Choroid plexus epithelial cell (primary cell): ENCODE measurements at regions not wholly inside any gene's neighbourhood (a gene's known extent, or its start where the extent isn't known, plus 50 kb on each side); places are given as distances from the start of the nearest gene placed in this dataset.

Experiments
- DNase-seq: peaks from one replicate; pipeline ENCODE4 v3.0.0-alpha.2; 2010; ENCODE audit warnings: low read depth
- H3K4me3 ChIP-seq: 2 replicates; pipeline ENCODE4 v1.5.1; 2011; ENCODE audit warnings: low read depth, mild to moderate bottlenecking, control low read depth, low read length, moderate library complexity
- CTCF ChIP-seq: conservative IDR thresholded peaks from 2 replicates; pipeline ENCODE4 v1.5.1; 2011; ENCODE audit warnings: low read depth, mild to moderate bottlenecking, control low read depth, inconsistent platforms, low read length, moderate library complexity

DNA sequence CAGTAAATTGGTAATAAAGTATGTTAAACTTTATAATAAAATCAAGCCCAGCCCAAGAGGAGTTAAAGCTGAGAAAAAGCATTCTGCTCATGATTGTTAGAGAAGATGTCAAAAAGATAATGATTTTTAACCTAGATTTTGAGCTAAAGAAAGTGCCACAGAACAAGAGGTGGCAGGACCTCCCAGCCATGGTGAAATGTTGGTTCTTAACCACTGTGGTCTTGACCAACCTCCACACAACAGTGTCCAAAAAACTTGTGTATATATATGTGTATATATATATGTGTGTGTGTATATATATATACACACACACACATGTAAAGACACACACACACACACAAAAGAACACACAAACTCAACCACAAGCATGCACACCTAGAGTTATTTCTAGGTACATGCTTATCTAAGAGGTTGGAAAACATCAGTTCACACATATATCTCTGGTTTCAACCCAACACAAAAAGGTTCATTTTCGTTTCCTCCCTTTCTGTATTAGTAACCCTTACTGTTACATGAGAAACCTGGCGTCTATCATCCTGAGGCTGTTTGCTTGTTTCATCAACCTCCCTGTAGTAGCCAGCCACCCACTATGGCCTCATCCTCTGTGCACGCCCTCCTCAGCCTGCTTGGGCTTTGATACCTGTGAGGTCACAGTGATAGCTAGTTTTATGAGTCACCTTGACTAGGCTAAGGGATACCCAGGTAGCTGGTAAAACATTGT lies 631.8 kb upstream of the ID2 start:
- no peak for DNase-seq
- no peak for TF ChIP-seq CTCF

DNA sequence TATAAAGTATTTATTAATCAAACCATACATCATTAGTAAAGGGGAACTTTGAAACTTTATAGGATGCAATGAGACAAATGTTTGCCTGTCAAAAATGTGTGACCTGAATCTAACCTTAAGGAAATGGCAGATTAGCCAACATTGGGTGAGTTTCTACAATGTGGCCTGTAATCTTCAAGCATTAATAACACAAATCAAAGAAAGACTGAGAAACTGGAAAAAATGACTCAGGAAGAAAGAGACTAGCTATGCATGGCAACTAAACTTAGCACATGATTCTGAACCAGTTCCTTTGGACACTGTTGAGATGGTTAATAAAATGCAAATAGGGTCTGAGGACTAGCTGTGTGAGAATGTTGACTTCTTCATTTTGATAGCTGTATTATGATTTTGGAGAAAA lies 628.6 kb upstream of the ID2 start:
- no peak for TF ChIP-seq CTCF
- no peak for DNase-seq
- no peak overlapping the region for H3K4me3 ChIP-seq

More for the DNA sequence above, 631.8 kb upstream of the ID2 start:
- no peak overlapping the region for H3K4me3 ChIP-seq

DNA sequence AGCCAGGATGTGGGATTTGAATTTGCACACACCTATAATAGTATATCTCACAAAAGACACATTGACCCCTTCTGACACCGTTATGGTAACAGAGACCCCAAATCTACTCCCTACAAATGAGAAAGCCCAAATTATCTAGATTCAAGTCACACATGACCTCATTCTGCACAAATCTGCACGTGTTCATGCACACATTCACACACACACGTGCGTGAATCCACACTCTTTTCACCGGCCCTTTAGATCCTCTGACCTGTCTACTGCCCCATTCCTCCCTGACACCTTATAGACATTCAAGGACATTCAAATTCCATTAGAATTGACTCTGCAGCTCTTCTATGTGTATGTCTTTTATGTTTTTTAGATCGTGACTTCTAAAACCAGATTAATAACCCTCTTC lies 627.8 kb upstream of the ID2 start:
- no peak for TF ChIP-seq CTCF
- H3K4me3 ChIP-seq, result no peak overlapping the region
- DNase-seq, result no peak

DNA sequence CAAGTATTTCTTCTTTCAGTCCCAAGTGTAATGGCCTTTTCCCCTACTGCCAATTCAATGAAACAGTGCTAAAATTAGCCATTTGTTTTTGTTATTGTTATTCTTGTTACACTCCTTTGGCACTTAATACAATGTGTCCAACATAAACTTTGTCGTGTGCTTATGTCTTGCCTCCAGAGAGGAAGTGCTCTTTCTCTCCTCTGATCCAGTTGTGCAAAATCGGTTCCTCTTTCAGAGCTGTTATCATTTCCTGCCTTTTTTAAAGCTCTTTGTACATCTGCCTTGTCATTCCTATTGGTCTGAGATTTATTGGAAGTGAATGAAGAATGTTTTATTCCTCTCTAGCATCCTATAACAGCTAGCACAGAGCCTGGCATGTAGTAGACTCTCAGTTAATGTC lies 623.2 kb upstream of the ID2 start:
- TF ChIP-seq CTCF, result no peak
- H3K4me3 ChIP-seq, result no peak overlapping the region
- no peak for DNase-seq

DNA sequence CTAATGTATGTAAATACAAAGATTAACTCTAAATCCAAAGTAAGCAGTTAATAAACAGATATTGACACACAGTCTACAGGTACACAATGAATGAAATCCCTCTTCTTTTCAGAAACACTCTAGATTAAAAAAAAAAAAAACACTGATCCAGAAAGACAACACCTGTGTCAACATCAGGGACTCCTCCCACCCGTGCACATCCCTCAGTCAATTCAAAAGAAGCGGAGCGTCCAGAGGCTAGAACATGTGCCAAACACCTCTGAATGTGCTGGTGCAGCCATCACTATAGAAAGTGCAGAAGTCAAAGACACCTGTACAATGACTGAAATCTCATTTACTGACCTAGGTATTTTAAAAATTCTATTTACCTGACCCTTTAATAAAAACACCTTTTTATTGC lies 622.6 kb upstream of the ID2 start:
- TF ChIP-seq CTCF, result no peak
- no peak overlapping the region for H3K4me3 ChIP-seq
- no peak for DNase-seq

GRCh38 chr2:8059794-8060193 lies 622.1 kb upstream of the ID2 start:
- TF ChIP-seq CTCF, result no peak
- no peak for DNase-seq

GRCh38 chr2:8061219-8061618 lies 620.6 kb upstream of the ID2 start:
- TF ChIP-seq CTCF, result no peak
- DNase-seq, result no peak
- no peak overlapping the region for H3K4me3 ChIP-seq

More at GRCh38 chr2:8059794-8060193, 622.1 kb upstream of the ID2 start:
- no peak overlapping the region for H3K4me3 ChIP-seq
